Ascending aorta (tissue), 2 donors: ENCODE measurements at regions not wholly inside any gene's neighbourhood (a gene's known extent, or its start where the extent isn't known, plus 50 kb on each side); places are given as distances from the start of the nearest gene placed in this dataset.

Experiments
- DNase-seq, 2 donors: peaks; one replicate each; pipeline ENCODE4 v3.0.0-alpha.2; 2019; ENCODE audit warnings: low spot score in 2 of 2
- H3K27ac ChIP-seq, 2 donors: fragments of 200-600 bp; sonication (generic); one replicate each; pipeline ENCODE4 v1.5.1; 2016 to 2017; ENCODE audit warnings: mild to moderate bottlenecking in 1 of 2
- H3K27me3 ChIP-seq: fragments of 200-600 bp; sonication (generic); one replicate; pipeline ENCODE4 v1.5.1; 2017
- H3K36me3 ChIP-seq, 2 donors: fragments of 200-600 bp; sonication (generic); one replicate each; pipeline ENCODE4 v1.5.1; 2016
- H3K4me1 ChIP-seq, 2 donors: fragments of 200-600 bp; sonication (generic); one replicate each; pipeline ENCODE4 v1.5.1; 2016 to 2017; ENCODE audit warnings: mild to moderate bottlenecking in 1 of 2
- H3K4me3 ChIP-seq, 2 donors: fragments of 200-600 bp; sonication (generic); one replicate each; pipeline ENCODE4 v1.5.1; 2016 to 2017; ENCODE audit warnings: mild to moderate bottlenecking in 1 of 2
- H3K9me3 ChIP-seq, 2 donors: fragments of 200-600 bp; sonication (generic); one replicate each; pipeline ENCODE4 v1.5.1; 2016
- CTCF ChIP-seq, 3 experiments: fragments of 200-600 bp in 2 of 3; fragments of 450-650 bp in 1 of 3; sonication (generic) in 2 of 3; IDR thresholded peaks; one replicate each; pipeline ENCODE4 v1.5.1; 2016 to 2019; ENCODE audit warnings: antibody characterized with exemption in 3 of 3, mild to moderate bottlenecking in 1 of 3, moderate library complexity in 1 of 3
- intact Hi-C: fragments of 100-400 bp; cut with DNase I; formaldehyde crosslinking; loops from one replicate; pipeline ENCODE4 v1.15.1; 2023

- no peak for TF ChIP-seq CTCF (IDR thresholded peaks at IDR 0.05)
- H3K36me3 ChIP-seq = no peaks in the 10 kb centered on the region
- H3K4me3 ChIP-seq = no peak overlapping the region
- H3K27ac ChIP-seq = no peak overlapping the region
- DNase-seq = no peak
- no peaks in the 10 kb centered on the region for H3K4me1 ChIP-seq
- H3K9me3 ChIP-seq = no peaks in the 10 kb centered on the region
- H3K27me3 ChIP-seq = no peaks in the 10 kb centered on the region
- intact Hi-C loops = no loop called here
Measured at GRCh38 chr10:44589944-44590449, 205.1 kb upstream of the CXCL12 start.

GRCh38 chr10:44591911-44592310 is 207.0 kb upstream of the CXCL12 start:
- intact Hi-C loops = no loop called here
- DNase-seq = no peak
- no peaks in the 10 kb centered on the region for H3K27me3 ChIP-seq
- H3K4me1 ChIP-seq = no peaks in the 10 kb centered on the region
- no peak for TF ChIP-seq CTCF (IDR thresholded peaks at IDR 0.05)
- H3K36me3 ChIP-seq = no peaks in the 10 kb centered on the region
- no peaks in the 10 kb centered on the region for H3K9me3 ChIP-seq
- no peak overlapping the region for H3K4me3 ChIP-seq
- no peak overlapping the region for H3K27ac ChIP-seq

- TF ChIP-seq CTCF (IDR thresholded peaks at IDR 0.05) = no peak
- no peaks in the 10 kb centered on the region for H3K4me1 ChIP-seq
- H3K27ac ChIP-seq = no peak overlapping the region
- no peaks in the 10 kb centered on the region for H3K36me3 ChIP-seq
- intact Hi-C loops = no loop called here
- no peaks in the 10 kb centered on the region for H3K27me3 ChIP-seq
- no peaks in the 10 kb centered on the region for H3K9me3 ChIP-seq
- no peak for DNase-seq
- no peak overlapping the region for H3K4me3 ChIP-seq
Measured at GRCh38 chr10:44593952-44594351, 209.1 kb upstream of the CXCL12 start.

- no peaks in the 10 kb centered on the region for H3K27me3 ChIP-seq
- no peak overlapping the region for H3K27ac ChIP-seq
- H3K4me1 ChIP-seq = no peaks in the 10 kb centered on the region
- no peaks in the 10 kb centered on the region for H3K9me3 ChIP-seq
- DNase-seq = no peak
- intact Hi-C loops = no loop called here
- H3K36me3 ChIP-seq = no peaks in the 10 kb centered on the region
- H3K4me3 ChIP-seq = no peak overlapping the region
- TF ChIP-seq CTCF (IDR thresholded peaks at IDR 0.05) = no peak
Measured at GRCh38 chr10:44607116-44607515, 222.2 kb upstream of the CXCL12 start.

- no peak overlapping the region for H3K4me3 ChIP-seq
- H3K27me3 ChIP-seq = no peaks in the 10 kb centered on the region
- no peak for TF ChIP-seq CTCF (IDR thresholded peaks at IDR 0.05)
- H3K4me1 ChIP-seq = no peaks in the 10 kb centered on the region
- no peak for DNase-seq
- no peaks in the 10 kb centered on the region for H3K36me3 ChIP-seq
- intact Hi-C loops = no loop called here
- H3K9me3 ChIP-seq = no peaks in the 10 kb centered on the region
- no peak overlapping the region for H3K27ac ChIP-seq
Measured at GRCh38 chr10:44618910-44619309, 234.0 kb upstream of the CXCL12 start.

GRCh38 chr10:44619521-44619920 is 234.6 kb upstream of the CXCL12 start:
- intact Hi-C loops = no loop called here

More at GRCh38 chr10:44619521-44619920, 234.6 kb upstream of the CXCL12 start:
- Histone ChIP-seq H3K9me3 (no peaks in the 10 kb centered on the region), H3K27me3 (no peaks in the 10 kb centered on the region), H3K4me1 (no peaks in the 10 kb centered on the region), H3K4me3 (no peak overlapping the region), H3K36me3 (no peaks in the 10 kb centered on the region), H3K27ac (no peak overlapping the region)
- no peak for TF ChIP-seq CTCF (IDR thresholded peaks at IDR 0.05)
- no peak for DNase-seq
